ENCODE measurements at regions not wholly inside any gene's neighbourhood (a gene's known extent, or its start where the extent isn't known, plus 50 kb on each side); places are given as distances from the start of the nearest gene placed in this dataset.

GRCh38 chr12:17283563-17283962 is 677.6 kb upstream of the LMO3 start:
- TF ChIP-seq PATZ1 (CRISPR knock-in tag; IDR thresholded peaks at IDR 0.05; ENCODE audit: borderline replicate concordance) = no peak
- TF ChIP-seq ZNF70 (CRISPR knock-in tag; IDR thresholded peaks at IDR 0.05) = no peak
- TF ChIP-seq CSDC2 (CRISPR knock-in tag; IDR thresholded peaks at IDR 0.05) = no peak
- TF ChIP-seq CREB5 (CRISPR knock-in tag; IDR thresholded peaks at IDR 0.05; ENCODE audit: low read depth) = no peak
- no peak for TF ChIP-seq TCF4 (CRISPR knock-in tag; IDR thresholded peaks at IDR 0.05; ENCODE audit: borderline replicate concordance)
- no peak for TF ChIP-seq ISL1 (CRISPR knock-in tag; IDR thresholded peaks at IDR 0.05)
- TF ChIP-seq RARB (CRISPR knock-in tag; IDR thresholded peaks at IDR 0.05) = no peak
- TF ChIP-seq ZFP30 (CRISPR knock-in tag; IDR thresholded peaks at IDR 0.05) = no peak
- TF ChIP-seq ZNF565 (CRISPR knock-in tag; conservative IDR thresholded peaks at IDR 0.05; ENCODE audit: low read depth) = no peak
- no peak for TF ChIP-seq POU6F1 (CRISPR knock-in tag; IDR thresholded peaks at IDR 0.05; ENCODE audit: borderline replicate concordance, low read depth)
- no peak for TF ChIP-seq ESRRG (CRISPR knock-in tag; IDR thresholded peaks at IDR 0.05)

Data from SK-N-SH treated with all-trans-retinoic acid at 6 μM for 48 hours (cell line).